ENCODE measurements at regions not wholly inside any gene's neighbourhood (a gene's known extent, or its start where the extent isn't known, plus 50 kb on each side); places are given as distances from the start of the nearest gene placed in this dataset.

- TF ChIP-seq POLR2A (IDR thresholded peaks at IDR 0.05; ENCODE audit: low read length) (no peak), GATA1 (IDR thresholded peaks at IDR 0.05; ENCODE audit: low read depth, low read length) (no peak)
These were observed 515.3 kb downstream of the DSC3 start for GRCh38 chr18:30527226-30527625.

Data from erythroblast (primary cell).